T-helper 1 cell treated with Interleukin-12 subunit alpha and Interleukin-12 subunit beta and Interleukin-4 antibody, amounts not matched to agents 30 μg/mL and 1 μg/mL, for 36 hours (primary cell): ENCODE measurements at regions not wholly inside any gene's neighbourhood (a gene's known extent, or its start where the extent isn't known, plus 50 kb on each side); places are given as distances from the start of the nearest gene placed in this dataset.

Source experiments
- H3K27ac Mint-ChIP-seq: one replicate; pipeline ENCODE4 v1.8.0; 2021; ENCODE audit warnings: mild to moderate bottlenecking, mixed read lengths
- H3K27me3 Mint-ChIP-seq: one replicate; pipeline ENCODE4 v1.8.0; 2021; ENCODE audit warnings: low read depth, mixed read lengths
- H3K36me3 Mint-ChIP-seq: one replicate; pipeline ENCODE4 v1.8.0; 2021; ENCODE audit warnings: low read depth, mixed read lengths
- H3K4me1 Mint-ChIP-seq: one replicate; pipeline ENCODE4 v1.8.0; 2021; ENCODE audit warnings: low read depth, mixed read lengths
- H3K4me3 Mint-ChIP-seq: one replicate; pipeline ENCODE4 v1.8.0; 2021; ENCODE audit warnings: mild to moderate bottlenecking, moderate library complexity, mixed read lengths
- H3K9me3 Mint-ChIP-seq: one replicate; pipeline ENCODE4 v1.8.0; 2021; ENCODE audit warnings: mixed read lengths

DNA sequence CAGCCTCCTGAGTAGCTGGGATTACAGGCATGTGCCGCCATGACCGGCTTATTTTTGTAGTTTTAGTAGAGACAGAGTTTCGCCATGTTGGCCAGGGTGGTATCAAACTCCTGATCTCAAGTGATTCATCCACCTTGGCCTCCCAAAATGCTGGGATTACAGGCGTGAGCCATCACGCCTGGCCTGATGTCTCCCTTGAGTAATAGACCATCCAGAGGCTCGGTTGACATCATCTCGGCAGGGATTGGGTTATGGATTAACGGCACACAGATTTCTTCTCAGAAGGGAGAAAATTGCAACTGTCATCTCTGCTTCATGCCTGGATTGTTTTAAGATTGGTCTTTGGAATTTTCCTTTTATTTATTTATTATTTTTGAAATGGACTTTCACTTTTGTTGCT, 239.2 kb upstream of the LARGE1 start:
- Mint-ChIP-seq H3K27me3 (no peaks in the 10 kb centered on the region), H3K9me3 (peaks cover 41% of the 10 kb centered on the region), H3K36me3 (no peaks in the 10 kb centered on the region)

GRCh38 chr22:34160141-34160783, 240.0 kb upstream of the LARGE1 start:
- Mint-ChIP-seq H3K9me3 (peaks cover 35% of the 10 kb centered on the region), H3K36me3 (no peaks in the 10 kb centered on the region), H3K27ac (no peak overlapping the region), H3K27me3 (no peaks in the 10 kb centered on the region), H3K4me3 (no peak overlapping the region), H3K4me1 (no peaks in the 10 kb centered on the region)

More for the DNA sequence above, 239.2 kb upstream of the LARGE1 start:
- no peak overlapping the region for H3K4me3 Mint-ChIP-seq
- H3K27ac Mint-ChIP-seq: no peak overlapping the region
- no peaks in the 10 kb centered on the region for H3K4me1 Mint-ChIP-seq

GRCh38 chr22:34161431-34162123, 241.3 kb upstream of the LARGE1 start:
- Mint-ChIP-seq H3K9me3 (peaks cover 33% of the 10 kb centered on the region), H3K4me3 (no peak overlapping the region), H3K27me3 (no peaks in the 10 kb centered on the region), H3K27ac (no peak overlapping the region), H3K4me1 (no peaks in the 10 kb centered on the region), H3K36me3 (no peaks in the 10 kb centered on the region)

DNA sequence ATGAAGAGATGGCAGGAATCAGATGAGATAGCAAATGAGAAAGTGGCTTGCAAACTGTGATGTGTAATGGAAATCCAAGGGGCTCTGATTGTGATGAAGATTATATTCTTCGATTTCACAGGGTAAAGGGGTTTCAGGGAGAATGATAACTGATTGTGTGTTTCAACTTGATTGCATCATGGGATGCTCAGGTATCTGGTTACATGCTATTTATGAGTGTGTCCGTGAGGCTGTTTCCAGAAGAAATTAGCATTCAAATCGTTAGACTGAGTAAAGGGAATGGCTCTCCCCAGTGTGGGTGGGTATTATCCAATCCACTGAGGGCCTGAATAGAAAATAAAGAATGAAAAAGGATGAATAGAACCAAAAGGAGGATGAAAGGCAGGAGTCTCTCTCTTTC, 278.7 kb upstream of the LARGE1 start:
- H3K9me3 Mint-ChIP-seq: peaks cover 16% of the 10 kb centered on the region
- H3K4me3 Mint-ChIP-seq: no peak overlapping the region

GRCh38 chr22:34210301-34210700, 290.0 kb upstream of the LARGE1 start:
- no peaks in the 10 kb centered on the region for H3K4me1 Mint-ChIP-seq
- H3K9me3 Mint-ChIP-seq: peaks cover 27% of the 10 kb centered on the region
- H3K27ac Mint-ChIP-seq: no peak overlapping the region
- no peaks in the 10 kb centered on the region for H3K36me3 Mint-ChIP-seq
- H3K4me3 Mint-ChIP-seq: no peak overlapping the region
- H3K27me3 Mint-ChIP-seq: no peaks in the 10 kb centered on the region

More for the DNA sequence above, 278.7 kb upstream of the LARGE1 start:
- Mint-ChIP-seq H3K27me3 (no peaks in the 10 kb centered on the region), H3K4me1 (no peaks in the 10 kb centered on the region), H3K27ac (no peak overlapping the region), H3K36me3 (no peaks in the 10 kb centered on the region)

GRCh38 chr22:34214372-34214771, 294.1 kb upstream of the LARGE1 start:
- Mint-ChIP-seq H3K36me3 (no peaks in the 10 kb centered on the region), H3K4me1 (no peaks in the 10 kb centered on the region), H3K9me3 (peaks cover 43% of the 10 kb centered on the region), H3K27ac (no peak overlapping the region), H3K4me3 (no peak overlapping the region), H3K27me3 (no peaks in the 10 kb centered on the region)

- Mint-ChIP-seq H3K36me3 (no peaks in the 10 kb centered on the region), H3K4me1 (no peaks in the 10 kb centered on the region), H3K27me3 (no peaks in the 10 kb centered on the region), H3K27ac (no peak overlapping the region), H3K4me3 (no peak overlapping the region), H3K9me3 (peaks cover 42% of the 10 kb centered on the region)
Measured at GRCh38 chr22:34225278-34225677, 305.0 kb upstream of the LARGE1 start.

- H3K36me3 Mint-ChIP-seq: no peaks in the 10 kb centered on the region
- no peak overlapping the region for H3K4me3 Mint-ChIP-seq
- H3K9me3 Mint-ChIP-seq: peaks cover 49% of the 10 kb centered on the region
- no peak overlapping the region for H3K27ac Mint-ChIP-seq
- no peaks in the 10 kb centered on the region for H3K27me3 Mint-ChIP-seq
- no peaks in the 10 kb centered on the region for H3K4me1 Mint-ChIP-seq
Measured at GRCh38 chr22:34236527-34236926, 316.3 kb upstream of the LARGE1 start.

GRCh38 chr22:34239421-34239820, 319.1 kb upstream of the LARGE1 start:
- Mint-ChIP-seq H3K9me3 (peaks cover 45% of the 10 kb centered on the region), H3K27me3 (no peaks in the 10 kb centered on the region), H3K27ac (no peak overlapping the region), H3K4me3 (no peak overlapping the region), H3K36me3 (no peaks in the 10 kb centered on the region), H3K4me1 (no peaks in the 10 kb centered on the region)

DNA sequence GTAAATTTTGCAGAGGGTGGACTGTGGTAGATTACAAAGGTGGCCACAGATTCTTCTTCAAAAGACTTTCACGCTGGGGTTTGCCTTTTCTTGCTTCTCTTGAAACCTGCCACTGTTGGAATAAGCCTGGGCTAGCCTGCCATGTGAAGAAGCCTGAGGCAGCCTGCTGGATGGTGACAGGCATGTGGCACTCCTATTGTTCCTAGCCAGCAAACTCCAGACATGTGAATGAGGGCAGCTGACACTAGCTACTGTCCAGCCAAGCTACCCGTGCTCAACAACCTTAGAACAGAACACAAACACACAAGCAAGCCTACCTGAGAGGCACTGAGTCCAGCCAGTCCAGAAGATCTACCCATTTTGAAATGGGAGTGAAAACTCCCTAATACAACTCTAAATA, 322.7 kb upstream of the LARGE1 start:
- no peak overlapping the region for H3K27ac Mint-ChIP-seq
- H3K4me3 Mint-ChIP-seq: no peak overlapping the region
- H3K4me1 Mint-ChIP-seq: no peaks in the 10 kb centered on the region

GRCh38 chr22:34255042-34255441, 334.8 kb upstream of the LARGE1 start:
- peaks cover 31% of the 10 kb centered on the region for H3K9me3 Mint-ChIP-seq
- H3K36me3 Mint-ChIP-seq: no peaks in the 10 kb centered on the region
- H3K4me1 Mint-ChIP-seq: no peaks in the 10 kb centered on the region
- no peaks in the 10 kb centered on the region for H3K27me3 Mint-ChIP-seq
- no peak overlapping the region for H3K4me3 Mint-ChIP-seq
- no peak overlapping the region for H3K27ac Mint-ChIP-seq

More for the DNA sequence above, 322.7 kb upstream of the LARGE1 start:
- no peaks in the 10 kb centered on the region for H3K36me3 Mint-ChIP-seq
- H3K9me3 Mint-ChIP-seq: peaks cover 31% of the 10 kb centered on the region
- H3K27me3 Mint-ChIP-seq: no peaks in the 10 kb centered on the region

- no peaks in the 10 kb centered on the region for H3K36me3 Mint-ChIP-seq
- H3K27me3 Mint-ChIP-seq: no peaks in the 10 kb centered on the region
- peaks cover 14% of the 10 kb centered on the region for H3K9me3 Mint-ChIP-seq
- H3K4me1 Mint-ChIP-seq: no peaks in the 10 kb centered on the region
- no peak overlapping the region for H3K4me3 Mint-ChIP-seq
- H3K27ac Mint-ChIP-seq: no peak overlapping the region
Measured at GRCh38 chr22:34278121-34278520, 357.8 kb upstream of the LARGE1 start.

DNA sequence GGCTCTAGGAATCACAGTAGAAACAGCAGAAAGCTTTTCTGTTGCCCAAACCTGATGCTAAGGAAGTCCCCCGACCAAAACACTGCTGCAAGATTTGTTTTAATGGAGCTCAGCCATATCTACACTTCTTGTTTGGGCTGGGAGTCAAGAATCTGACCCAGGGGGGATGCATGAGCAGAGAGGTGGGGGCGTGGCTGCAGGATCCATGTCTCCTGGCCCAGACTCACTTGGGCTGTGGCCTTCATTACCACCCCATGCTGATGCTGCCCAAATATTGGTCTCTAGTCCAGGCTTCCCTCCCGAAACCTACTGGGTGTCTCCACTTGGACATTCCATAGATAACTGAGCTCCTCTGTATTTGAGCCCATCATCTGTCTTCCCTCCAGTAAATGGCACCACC, 361.5 kb upstream of the LARGE1 start:
- no peaks in the 10 kb centered on the region for H3K27me3 Mint-ChIP-seq
- no peaks in the 10 kb centered on the region for H3K4me1 Mint-ChIP-seq
- H3K27ac Mint-ChIP-seq: no peak overlapping the region
- H3K9me3 Mint-ChIP-seq: peaks cover 16% of the 10 kb centered on the region
- no peak overlapping the region for H3K4me3 Mint-ChIP-seq
- no peaks in the 10 kb centered on the region for H3K36me3 Mint-ChIP-seq

DNA sequence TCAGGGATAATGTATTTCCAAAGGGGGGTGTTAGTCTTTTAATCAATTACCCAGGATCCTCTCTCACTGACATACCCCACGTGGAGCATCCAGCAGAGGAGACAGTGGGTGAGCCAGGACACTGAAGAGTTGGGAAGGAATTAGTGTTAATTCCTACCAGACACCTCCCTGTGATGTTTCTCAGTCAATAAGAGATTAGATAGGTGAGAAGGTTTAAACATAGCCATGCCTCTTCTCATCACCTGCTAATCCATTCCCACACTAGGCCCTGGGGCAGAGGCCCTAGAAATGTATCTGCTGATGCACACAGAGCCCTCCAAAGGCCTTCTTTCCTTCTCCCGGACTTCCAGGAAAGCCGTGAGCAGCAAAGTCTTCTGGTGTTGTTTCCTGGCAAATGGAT, 363.6 kb upstream of the LARGE1 start:
- H3K9me3 Mint-ChIP-seq: peaks cover 33% of the 10 kb centered on the region
- H3K27ac Mint-ChIP-seq: no peak overlapping the region

DNA sequence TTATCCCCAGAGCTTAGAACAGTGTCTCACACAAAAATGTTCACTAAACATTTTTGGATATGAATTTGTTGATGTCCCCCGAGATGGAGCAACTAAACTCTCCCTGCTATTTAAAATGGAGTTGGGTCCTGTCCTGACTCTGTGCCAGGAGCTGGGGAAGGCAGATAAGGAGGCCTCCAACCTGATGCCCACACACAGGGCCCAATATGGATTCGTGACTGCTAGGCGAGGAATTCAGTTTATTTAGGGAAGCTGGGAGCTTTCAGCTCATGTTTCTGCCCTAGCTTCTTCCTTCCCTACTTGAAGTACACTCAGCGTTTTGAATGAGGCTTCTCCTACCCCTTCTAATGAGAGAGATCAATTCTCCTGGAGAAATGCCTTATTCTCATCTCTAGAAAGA, 373.0 kb upstream of the LARGE1 start:
- H3K4me3 Mint-ChIP-seq: no peak overlapping the region
- no peaks in the 10 kb centered on the region for H3K36me3 Mint-ChIP-seq
- no peaks in the 10 kb centered on the region for H3K4me1 Mint-ChIP-seq
- H3K9me3 Mint-ChIP-seq: peaks cover 7% of the 10 kb centered on the region
- H3K27ac Mint-ChIP-seq: no peak overlapping the region
- H3K27me3 Mint-ChIP-seq: no peaks in the 10 kb centered on the region

More for the DNA sequence above, 363.6 kb upstream of the LARGE1 start:
- no peak overlapping the region for H3K4me3 Mint-ChIP-seq
- no peaks in the 10 kb centered on the region for H3K27me3 Mint-ChIP-seq
- no peaks in the 10 kb centered on the region for H3K36me3 Mint-ChIP-seq
- H3K4me1 Mint-ChIP-seq: no peaks in the 10 kb centered on the region
